NCI-H2107 (cell line): ENCODE measurements at regions not wholly inside any gene's neighbourhood (a gene's known extent, or its start where the extent isn't known, plus 50 kb on each side); places are given as distances from the start of the nearest gene placed in this dataset.
A peak's percentile ranks its signal among the peaks of the same experiment; 100 is the strongest.
"Not testable (repeated sequence)": the region's sequence is repeated elsewhere in the genome, so short reads cannot be mapped to it uniquely, and the experiment has no call there.

Source experiments
- DNase-seq: peaks from one replicate; lab custom pipeline; 2025; lab: John Stamatoyannopoulos, UW

DNA sequence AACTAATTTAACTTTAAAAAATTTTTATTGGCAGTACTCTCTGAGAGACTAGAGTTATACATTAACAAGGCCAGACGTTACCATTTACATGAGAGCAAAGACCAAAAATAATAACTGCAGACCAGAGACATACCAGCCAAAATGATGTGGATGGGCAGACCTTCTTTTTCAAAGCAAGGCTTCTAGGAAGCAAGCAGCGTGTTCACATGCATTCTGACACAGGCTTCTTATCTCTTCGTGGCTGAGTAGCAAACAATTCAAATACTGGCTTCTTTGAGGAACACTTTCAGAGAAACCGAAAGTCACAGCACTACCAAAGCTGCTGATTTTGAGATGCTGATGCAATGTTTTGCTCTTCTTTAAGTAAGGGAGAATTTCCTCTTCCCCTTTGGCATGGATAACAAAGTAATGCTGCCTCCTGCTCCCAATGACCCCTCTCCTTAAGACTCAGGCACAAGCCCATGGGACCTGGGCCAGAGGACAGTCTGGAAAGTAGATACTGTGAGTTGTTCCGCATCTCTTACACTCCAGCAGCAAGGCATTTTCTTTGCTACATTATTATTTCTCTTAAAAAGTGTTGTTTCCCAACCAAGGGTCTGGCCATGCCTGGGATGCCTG lies 181.9 kb downstream of the MREG start:
- no peak for DNase-seq

DNA sequence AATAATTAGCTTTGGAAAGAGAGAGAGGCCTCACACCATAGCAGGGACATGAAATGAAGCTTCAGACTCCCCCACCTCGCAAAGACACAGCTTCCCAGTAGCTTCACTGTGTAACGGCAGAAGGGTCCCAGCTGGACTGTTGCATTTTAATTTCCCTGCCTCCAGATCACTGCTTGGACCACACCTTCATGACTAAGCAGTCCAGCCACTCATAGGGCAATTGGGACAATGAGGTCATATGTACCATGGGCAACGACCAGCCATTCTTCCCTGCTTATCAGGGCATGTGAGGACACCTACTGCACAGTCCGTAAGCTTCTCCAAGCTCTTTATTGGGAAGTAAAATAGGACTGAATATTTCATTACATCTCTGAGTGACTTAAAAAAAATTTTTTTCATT lies 183.0 kb downstream of the MREG start:
- no peak for DNase-seq

DNA sequence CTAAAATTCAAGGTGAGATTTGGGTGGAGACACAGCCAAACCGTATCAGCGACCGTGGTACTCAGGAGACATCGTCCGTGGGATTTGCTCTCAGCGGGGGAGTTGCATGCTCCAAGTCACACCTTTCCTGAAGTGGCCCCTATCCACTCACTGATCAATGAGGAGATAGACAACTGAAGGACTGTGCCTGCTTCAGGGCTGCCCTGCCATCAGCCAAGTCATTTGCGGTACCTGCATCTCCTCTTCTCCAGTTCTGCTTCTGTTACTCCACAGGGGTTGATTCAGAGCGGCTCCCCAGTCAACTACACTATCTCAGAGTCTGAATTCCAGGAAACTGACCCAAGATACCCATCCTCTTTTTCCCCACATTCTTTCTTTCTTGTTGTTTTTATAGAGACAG lies 184.1 kb downstream of the MREG start:
- no peak for DNase-seq

DNA sequence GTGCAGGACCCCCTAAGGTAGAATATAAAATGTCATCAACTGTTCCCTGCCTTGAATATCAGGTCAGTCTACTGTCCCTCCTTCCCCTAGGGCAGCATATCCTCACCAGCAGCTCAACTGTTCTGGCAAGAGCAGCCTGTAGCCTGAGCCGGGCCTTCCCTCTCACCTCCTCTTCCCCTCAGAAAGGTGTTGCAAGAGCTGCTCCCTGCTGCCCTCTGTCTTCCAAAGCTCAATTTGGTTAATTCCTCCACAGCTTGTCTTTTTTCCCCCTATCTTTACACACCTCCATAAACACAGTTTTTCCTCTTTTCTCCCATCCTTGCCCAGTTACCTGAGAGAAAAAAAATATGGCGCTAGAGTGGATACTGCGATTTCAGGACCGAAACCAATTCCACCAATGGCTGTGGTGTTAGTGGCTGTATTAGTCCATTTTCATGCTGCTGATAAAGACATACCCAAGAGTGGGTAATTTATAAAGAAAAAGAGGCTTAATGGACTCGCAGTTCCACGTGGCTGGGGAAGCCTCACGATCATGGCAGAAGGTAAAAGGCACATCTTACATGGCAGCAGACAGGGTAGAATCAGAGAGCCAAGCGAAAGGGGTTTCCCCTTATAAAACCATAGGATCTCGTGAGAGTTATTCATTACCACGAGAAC lies 184.7 kb downstream of the MREG start:
- no peak for DNase-seq

DNA sequence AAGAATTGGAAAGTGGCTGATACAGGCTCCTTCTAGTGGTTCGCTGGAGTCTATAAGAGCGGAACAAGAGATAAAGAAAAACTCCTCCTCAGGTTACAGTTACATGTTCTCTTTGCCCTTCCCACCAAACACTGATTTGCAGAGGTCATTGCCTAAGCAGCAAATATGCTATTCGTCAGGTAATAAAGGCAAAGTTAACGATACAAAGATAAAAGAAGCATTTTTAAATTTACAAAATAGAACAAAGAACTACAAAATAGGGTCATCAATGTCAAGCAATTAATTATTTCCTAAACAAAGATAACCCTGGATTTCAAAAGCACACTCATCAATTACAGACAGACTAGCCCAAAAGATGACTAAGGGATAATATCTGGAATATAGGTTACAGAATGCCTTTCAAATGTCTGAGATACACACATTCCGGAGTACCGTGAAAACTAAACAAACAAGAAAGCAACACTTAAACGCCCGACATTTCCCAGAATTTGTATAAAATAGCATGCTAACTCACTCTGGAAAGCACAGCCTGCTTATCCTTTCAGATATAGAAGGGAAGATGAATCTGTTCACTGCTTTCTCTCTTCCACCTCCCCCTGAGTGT lies 186.4 kb downstream of the MREG start:
- DNase-seq: no peak

DNA sequence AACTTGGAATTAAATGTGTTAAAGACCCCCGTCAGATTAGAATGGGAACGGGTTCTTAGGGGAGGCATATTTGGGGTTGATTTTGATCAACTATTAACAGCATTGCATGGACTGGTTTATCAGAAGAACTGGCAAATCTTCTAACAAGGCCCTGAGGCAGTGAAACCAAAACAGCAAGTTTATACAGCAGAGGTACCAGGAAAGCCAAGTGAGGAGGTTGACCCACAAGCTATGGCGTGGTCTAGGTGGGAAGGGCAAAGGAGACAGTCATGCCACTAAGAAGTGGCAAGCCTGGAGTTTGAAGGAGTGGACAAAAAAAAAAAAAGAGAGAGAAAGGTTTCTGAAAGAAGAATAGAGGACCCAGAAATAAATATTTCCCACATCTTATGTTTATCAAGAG lies 187.0 kb downstream of the MREG start:
- no peak for DNase-seq

DNA sequence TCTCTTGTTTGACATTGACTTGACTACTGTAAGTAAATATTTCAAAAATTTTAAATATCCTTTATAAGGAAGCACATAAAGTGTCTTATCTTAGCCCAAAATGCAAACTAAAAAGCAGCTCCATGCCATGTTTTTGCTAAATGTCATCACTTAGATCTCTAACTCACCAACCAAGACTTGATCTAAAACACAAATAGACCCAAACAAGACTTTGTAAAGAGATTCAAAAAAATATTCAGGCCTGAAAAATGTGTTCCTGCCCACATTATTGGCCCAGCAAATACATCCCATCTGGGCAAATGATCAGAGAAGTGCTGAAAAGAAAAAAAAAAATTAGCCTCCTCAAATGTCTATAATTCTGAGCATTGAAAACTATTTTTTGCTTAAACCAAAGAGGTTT lies 187.6 kb downstream of the MREG start:
- DNase-seq: no peak

DNA sequence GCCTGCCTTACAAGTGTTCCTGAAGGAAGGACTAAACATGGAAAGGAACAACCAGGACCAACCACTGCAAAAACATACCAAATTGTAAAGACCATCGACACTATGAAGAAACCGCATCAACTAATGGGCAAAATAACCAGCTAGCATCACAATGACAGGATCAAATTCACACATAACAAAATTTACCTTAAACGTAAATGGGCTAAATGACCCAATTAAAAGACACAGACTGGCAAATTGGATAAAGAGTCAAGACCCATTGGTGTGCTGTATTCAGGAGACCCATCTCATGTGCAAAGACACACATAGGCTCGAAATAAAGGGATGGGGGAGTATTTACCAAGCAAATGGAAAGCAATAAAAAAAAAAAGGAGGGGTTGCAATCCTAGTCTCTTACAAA lies 192.1 kb downstream of the MREG start:
- DNase-seq: not testable (repeated sequence)

DNA sequence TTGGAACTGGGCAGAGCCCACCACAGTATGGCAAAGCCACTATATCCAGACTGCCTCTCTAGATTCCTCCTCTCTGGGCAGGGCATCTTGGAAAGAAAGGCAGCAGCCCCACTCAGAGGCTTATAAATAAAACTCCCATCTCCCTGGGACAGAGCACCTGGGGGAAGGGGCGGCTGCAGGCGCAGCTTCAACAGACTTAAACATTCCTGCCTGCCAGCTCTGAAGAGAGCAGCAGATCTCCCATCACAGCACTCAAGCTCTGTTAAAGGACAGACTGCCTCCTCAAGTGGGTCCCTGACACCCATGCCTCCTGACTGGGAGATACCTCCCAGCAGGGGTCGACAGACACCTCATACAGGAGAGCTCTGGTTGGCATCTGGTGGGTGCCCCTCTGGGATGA lies 193.6 kb downstream of the MREG start:
- DNase-seq: not testable (repeated sequence)

DNA sequence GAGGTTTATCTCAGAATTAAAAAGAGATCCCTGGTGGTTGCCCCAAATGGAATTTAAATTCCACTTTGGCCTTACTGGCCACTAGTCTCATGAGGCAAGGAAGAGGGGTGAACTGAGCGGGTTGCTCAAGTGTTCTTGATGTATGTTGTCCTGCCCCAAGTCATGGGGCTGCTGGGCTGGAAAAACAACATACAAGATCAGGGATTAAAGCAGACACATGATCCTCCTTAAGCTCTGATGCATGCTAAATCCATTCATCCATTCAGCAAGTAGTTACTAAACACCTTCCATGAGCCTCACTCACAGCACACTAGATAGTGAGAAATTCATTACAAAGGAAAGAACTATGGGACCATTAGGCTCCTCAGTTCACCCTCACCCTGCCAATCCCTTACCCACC lies 196.3 kb downstream of the MREG start:
- DNase-seq: no peak

DNA sequence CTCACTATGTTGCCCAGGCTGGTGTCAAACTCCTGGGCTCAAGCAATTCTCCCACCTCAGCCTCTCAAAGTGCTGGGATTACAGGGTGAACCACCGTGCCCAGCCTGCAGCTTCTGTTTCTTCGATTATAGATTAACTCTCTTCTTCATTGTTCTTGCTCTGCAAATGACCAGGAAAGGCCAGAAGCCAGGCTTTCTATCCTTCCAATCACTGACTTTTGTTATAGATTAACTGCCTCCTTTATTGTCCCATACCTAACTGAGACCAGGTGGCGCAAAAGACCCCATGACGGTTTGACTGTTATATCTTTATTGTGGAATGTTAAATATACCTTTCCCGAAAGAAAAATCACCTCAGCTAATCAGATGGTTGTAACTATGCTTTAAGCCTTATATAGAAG lies 196.9 kb downstream of the MREG start:
- no peak for DNase-seq

DNA sequence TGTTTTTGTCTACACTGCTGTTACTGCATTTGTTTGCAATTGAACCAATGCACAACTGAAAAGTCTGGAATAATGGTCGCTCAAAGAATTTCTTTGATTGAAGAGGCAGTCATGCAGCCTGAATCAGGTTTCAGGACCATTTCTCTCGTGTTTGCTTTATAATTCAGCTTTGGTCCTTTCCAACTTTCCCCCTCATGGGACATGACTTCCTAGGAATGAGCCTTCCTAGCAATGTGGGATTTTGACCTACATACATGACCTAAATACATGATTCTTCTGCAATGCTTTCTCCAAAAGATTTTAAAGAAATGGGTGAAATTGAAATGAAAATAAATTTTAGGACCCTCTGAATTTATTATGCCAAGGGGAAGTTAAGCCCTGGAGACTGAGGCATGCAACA lies 197.4 kb downstream of the MREG start:
- no peak for DNase-seq

DNA sequence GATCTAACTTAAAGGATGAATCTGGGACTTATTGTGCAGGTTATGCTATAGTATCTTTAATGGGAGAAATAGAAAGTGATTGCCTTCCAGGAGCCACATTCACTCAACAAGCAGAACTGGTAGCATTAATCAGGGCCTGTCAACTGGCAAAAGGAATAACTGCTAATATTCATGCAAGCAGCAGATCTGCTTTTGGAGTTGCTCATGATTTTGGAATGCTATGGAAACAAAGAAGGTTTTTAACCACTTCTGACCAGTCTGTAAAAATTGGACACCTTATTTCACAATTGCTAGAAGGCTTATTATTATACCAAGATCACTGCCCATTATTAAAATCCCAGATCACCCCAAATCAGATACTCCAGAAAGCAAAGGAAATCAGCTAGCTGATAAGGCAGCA lies 200.4 kb downstream of the MREG start:
- no peak for DNase-seq

DNA sequence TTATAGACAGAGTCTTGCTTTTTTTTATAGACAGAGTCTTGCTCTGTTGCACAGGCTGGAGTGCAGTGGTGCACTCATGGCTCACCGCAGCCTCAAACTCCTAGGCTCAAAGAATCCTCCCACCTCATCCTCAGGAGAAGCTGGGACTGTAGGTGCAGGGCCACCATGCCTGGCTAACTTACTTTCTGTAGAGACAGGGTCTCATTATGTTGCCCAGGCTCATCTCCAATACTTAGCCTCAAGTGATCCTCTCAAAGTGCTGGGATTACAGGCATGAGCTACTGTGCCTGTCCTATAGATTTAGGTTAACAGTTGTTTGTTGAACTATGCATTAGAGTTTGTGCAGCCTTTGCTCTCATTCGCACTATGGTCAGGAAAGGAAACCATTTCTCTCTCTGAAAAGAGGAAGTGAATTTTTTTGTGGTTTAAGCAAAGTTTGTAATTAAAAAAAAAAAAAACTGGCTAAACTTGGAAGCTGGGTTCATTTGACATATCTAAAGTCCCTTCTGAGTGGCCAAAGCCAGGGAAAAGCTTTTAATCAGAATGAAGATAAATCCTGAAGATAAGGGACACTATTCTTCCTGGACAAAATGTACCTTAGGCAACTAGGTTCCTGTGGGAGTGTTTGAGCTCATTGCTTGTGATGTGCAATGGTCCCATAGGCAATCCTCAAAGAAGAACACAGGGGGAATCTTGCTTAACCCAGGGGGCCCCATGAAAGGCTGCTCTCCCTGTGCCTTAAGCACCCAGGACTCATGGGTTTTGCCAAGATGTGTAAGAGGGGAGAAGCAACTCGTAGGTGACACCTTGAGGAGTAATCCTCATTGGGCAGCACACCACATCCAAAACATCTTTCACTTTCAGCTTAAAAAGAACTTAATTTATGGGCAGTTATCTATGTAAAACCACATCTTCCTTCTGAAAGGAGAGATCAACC lies 201.7 kb downstream of the MREG start:
- DNase-seq: no peak

DNA sequence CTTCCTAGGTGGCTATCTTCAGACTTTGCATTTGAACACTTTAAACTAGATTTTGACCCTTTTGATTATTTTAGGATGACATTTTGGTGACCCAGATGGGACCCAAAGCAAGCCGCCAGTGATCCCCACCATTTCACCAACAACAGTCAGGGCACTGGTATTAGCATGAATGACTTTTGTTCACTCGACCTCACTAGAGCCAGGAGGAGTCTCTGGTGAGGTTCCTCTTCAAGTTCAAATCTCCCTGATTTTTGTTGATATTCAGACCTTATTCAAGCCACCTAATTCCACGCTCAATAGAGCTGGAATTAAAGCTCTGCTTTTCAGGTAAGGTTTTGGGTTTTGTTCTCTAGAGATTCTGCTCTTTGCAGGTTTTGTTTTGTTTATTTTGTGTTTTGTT lies 202.3 kb downstream of the MREG start:
- no peak for DNase-seq

DNA sequence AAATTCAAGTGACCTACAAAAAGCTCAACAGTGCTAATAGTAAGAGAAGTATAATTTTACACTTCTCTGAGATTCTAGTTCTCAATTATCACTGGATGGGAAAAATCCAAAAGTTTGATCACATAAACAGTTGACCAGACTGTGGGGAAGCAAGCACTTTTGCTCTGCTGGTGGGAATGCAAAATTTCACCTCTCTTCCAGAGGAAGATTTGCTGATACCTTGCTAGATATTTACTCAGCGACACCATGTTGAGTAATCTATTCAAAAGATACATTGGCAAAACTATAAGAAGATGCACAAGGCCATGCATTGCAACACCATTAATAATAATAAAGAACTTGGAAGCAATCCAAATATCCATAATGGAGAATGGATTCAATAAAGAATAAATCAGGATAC lies 204.4 kb downstream of the MREG start:
- DNase-seq: no peak

DNA sequence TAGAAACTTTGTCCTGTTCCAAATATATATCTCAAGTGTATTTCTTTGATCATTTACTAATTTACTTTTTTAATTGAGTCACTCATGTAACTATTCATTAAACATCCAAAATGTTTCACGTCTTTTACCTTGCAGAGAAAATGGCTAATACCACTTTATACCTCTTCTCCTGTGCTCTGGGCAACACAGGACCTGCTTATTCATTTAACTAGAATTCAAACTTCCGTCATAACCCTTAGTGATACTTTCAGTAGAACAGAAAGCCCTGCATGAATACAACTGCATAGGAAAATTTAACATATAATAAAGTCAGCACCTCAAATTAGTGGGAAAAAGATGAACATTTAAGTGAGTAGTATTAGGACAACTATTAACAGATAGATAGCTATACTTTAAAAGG lies 205.2 kb downstream of the MREG start:
- no peak for DNase-seq

DNA sequence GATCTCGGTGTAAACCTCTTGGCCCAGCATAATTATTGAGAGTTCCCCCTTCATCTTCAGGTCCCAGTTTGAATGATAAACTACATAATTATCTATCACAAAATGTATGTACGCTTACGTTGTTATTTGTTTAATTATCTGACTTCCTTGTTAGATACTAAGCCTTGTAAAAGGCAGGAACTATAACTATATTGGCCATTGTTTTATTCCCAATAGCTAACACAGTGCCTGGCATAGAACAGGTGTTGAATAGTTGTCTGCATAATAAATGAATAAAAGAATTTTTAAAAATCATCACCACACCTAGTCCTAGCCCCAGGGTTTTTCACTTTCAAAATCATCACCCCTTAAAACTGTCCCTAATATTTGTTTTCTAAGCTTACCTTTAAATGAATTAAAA lies 207.9 kb downstream of the MREG start:
- no peak for DNase-seq

DNA sequence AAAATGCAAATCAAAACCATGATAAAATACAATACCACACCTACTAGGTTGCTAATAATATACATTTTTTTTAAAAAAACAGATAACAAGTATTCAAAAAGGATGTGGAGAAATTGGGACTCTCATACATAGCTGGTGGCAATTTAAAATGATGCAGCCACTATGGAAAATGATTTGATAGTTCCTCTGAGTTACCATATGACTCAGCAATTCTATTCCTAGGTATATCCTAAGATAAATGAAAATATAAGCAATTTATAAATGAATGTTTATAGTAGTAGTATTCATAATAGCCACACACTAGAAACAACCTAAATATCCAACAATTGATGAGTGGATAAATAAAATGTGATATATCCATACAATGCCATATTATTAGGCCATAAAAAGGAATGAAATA lies 210.2 kb downstream of the MREG start:
- DNase-seq: no peak

DNA sequence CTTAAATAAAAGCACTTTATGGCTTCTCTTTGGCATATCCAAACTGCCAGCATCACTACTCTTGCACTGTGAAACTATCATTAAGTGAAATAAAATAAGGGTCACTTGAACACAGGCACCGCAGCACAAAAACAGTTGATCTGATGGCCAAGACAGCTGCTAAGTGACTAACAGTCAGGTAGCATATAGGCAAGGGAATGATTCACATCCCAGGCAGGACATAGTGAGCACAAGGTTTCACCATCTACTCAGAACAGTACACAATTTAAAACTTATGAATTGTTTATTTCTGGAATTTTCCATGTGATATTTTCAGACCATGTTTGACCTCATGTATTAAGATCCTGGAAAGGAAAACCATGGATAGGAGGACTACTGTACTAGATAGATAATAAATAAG lies 214.2 kb downstream of the MREG start:
- no peak for DNase-seq

DNA sequence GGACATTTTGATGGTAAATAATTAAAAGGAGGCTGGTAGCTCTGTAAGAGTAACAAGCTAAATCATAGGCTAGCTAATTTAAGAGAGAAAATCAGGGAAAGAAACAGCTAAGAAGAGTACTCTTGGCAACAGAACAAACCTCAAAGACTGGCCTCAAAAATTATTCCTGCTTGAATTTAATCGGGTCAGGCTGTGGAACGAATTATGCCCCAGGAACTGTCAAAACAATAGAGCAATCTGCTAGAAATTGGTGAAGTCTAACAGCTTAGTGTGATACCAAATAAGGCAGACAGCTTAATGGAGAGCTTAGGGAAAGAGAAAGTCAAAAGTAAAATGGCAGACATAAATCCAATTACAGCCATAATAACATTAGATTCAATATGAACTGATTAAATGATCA lies 215.7 kb downstream of the MREG start:
- no peak for DNase-seq

DNA sequence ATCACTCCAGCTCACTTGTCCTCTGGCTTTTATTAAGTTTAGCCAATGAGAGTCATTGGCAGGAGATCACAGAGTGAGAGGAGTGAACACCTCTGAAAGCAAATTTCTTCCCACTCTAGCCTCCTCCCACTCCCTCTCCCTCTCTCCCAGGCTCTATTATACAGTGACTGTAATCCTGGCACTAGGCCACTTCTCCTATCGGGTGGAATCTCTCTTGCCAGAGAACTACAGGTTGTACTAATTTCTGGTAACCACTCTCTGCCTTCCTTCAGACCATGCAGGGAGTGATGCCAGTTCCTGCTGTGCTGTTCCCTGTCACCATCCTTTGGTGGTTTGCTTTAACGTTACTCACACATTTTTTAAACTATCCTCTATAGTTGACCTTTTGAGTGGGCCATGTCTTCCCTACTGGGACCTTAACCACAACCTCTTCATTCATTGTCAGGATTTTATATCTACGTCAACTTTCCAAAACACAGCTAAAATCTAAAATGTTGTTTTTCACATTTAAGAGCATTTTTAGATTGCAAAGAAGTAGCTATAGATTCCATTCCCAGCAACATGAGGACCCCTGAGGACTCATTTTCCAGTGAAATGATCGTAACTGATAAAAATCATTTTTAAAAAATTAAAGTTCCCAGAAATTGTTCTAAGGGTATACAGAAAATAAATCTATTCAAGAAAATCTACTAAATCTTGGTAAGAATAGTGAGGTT lies 217.1 kb downstream of the MREG start:
- peak; percentile 30 for DNase-seq
